PC-3 (cell line): ENCODE measurements at regions not wholly inside any gene's neighbourhood (a gene's known extent, or its start where the extent isn't known, plus 50 kb on each side); places are given as distances from the start of the nearest gene placed in this dataset.
A peak's percentile ranks its signal among the peaks of the same experiment; 100 is the strongest.

Experiments used
- ATAC-seq: fragments of 200-7000 bp; cut with Tn5 transposase; 2 replicates; pipeline ENCODE4 v1.9.1; 2020; ENCODE audit warnings: mild to moderate bottlenecking, moderate library complexity
- BruUV-seq: library from RNA; stranded (reverse); fragments of 400-500 nt; replicated peaks from 2 replicates; lab custom pipeline; 2021; lab: Mats Ljungman, UMichigan
- CTCF ChIA-PET: fragments of 300-600 bp; sonication (Branson Sonifier 250); formaldehyde crosslinking; loops from one replicate; lab custom pipeline; 2022; ENCODE audit warnings: antibody characterized with exemption; lab: Charles Lee
- POLR2A ChIA-PET: fragments of 300-600 bp; sonication (Branson Sonifier 250); formaldehyde crosslinking; loops from one replicate; lab custom pipeline; 2022; ENCODE audit warnings: antibody characterized with exemption; ENCODE audit not compliant: unreplicated experiment; lab: Charles Lee
- DNase-seq: peaks from one replicate; pipeline ENCODE4 v3.0.0-alpha.2; 2015
- H2AFZ ChIP-seq: fragments of 300-600 bp; sonication (generic); 2 replicates; pipeline ENCODE4 v1.6.0; 2016; ENCODE audit warnings: antibody characterized with exemption, low read length
- H3F3A ChIP-seq: fragments of 300-600 bp; sonication (generic); one replicate; pipeline ENCODE4 v1.6.0; 2017; ENCODE audit warnings: antibody characterized with exemption, low read length, control low read depth, mild to moderate bottlenecking; ENCODE audit not compliant: unreplicated experiment
- H3K27ac ChIP-seq: fragments of 300-600 bp; sonication (generic); 2 replicates; pipeline ENCODE4 v1.5.1; 2016; ENCODE audit warnings: mild to moderate bottlenecking, low read length
- H3K27me3 ChIP-seq: fragments of 300-600 bp; sonication (generic); 2 replicates; pipeline ENCODE4 v1.6.1; 2016; ENCODE audit warnings: low read length, mixed read lengths
- H3K36me3 ChIP-seq: fragments of 300-600 bp; sonication (generic); 2 replicates; pipeline ENCODE4 v1.6.1; 2016; ENCODE audit warnings: low read depth, mixed run types, low read length, mixed read lengths
- H3K4me1 ChIP-seq: fragments of 300-600 bp; sonication (generic); 2 replicates; pipeline ENCODE4 v1.5.1; 2016; ENCODE audit warnings: low read length; ENCODE audit not compliant: insufficient read depth
- H3K4me2 ChIP-seq: fragments of 300-600 bp; sonication (generic); 2 replicates; pipeline ENCODE4 v1.6.0; 2016; ENCODE audit warnings: low read length
- H3K4me3 ChIP-seq: fragments of 300-600 bp; sonication (generic); 2 replicates; pipeline ENCODE4 v1.5.1; 2016; ENCODE audit warnings: mild to moderate bottlenecking, low read length, mixed read lengths
- H3K79me2 ChIP-seq: fragments of 300-600 bp; sonication (generic); 2 replicates; pipeline ENCODE4 v1.6.1; 2017; ENCODE audit warnings: low read length, mixed read lengths
- H3K9ac ChIP-seq: fragments of 300-600 bp; sonication (generic); 2 replicates; pipeline ENCODE4 v1.6.0; 2016; ENCODE audit warnings: mild to moderate bottlenecking, low read length
- H3K9me2 ChIP-seq: fragments of 300-600 bp; sonication (generic); replicated peaks from 2 replicates; pipeline ENCODE4 v1.6.1; 2016; ENCODE audit warnings: mixed run types, low read length, mixed read lengths
- H3K9me3 ChIP-seq: fragments of 300-600 bp; sonication (generic); 2 replicates; pipeline ENCODE4 v1.6.1; 2016; ENCODE audit warnings: low read length, mixed read lengths
- H4K20me1 ChIP-seq: fragments of 300-600 bp; sonication (generic); 2 replicates; pipeline ENCODE4 v1.6.1; 2016; ENCODE audit warnings: low read length, mixed read lengths
- EZH2 ChIP-seq: fragments of 300-600 bp; sonication (generic); IDR thresholded peaks from one replicate; pipeline ENCODE4 v1.6.1; 2017; ENCODE audit warnings: antibody characterized with exemption, mild to moderate bottlenecking, low read length; ENCODE audit not compliant: unreplicated experiment
- EZH2phosphoT487 ChIP-seq: fragments of 300-600 bp; sonication (generic); IDR thresholded peaks from 2 replicates; pipeline ENCODE4 v1.6.1; 2018; ENCODE audit warnings: mild to moderate bottlenecking, antibody characterized with exemption, low read length, borderline replicate concordance
- intact Hi-C: fragments of 100-400 bp; cut with micrococcal nuclease; formaldehyde crosslinking; loops from 2 replicates; pipeline ENCODE4 v1.9.0; 2023
- TF ChIP-seq, protein P1 (sequence below): fragments of 300-600 bp; sonication (generic); conservative IDR thresholded peaks from 2 replicates; pipeline ENCODE4 v1.5.1; 2017; ENCODE audit warnings: antibody characterized with exemption, low read depth, mild to moderate bottlenecking, low read length

- no peaks in the 10 kb centered on the region for H3K27me3 ChIP-seq
- DNase-seq = no peak
- BruUV-seq = no TSS peak
- no peak for ATAC-seq
- no peak overlapping the region for H2AFZ ChIP-seq
- no peaks in the 10 kb centered on the region for H3K9me2 ChIP-seq
- no peak overlapping the region for H3K4me3 ChIP-seq
- H3K4me1 ChIP-seq = no peaks in the 10 kb centered on the region
- H3K4me2 ChIP-seq = no peak overlapping the region
- H4K20me1 ChIP-seq = no peaks in the 10 kb centered on the region
- H3K79me2 ChIP-seq = no peaks in the 10 kb centered on the region
- TF ChIP-seq EZH2phosphoT487 (no peak), EZH2 (no peak)
- TF ChIP-seq, protein P1, sequence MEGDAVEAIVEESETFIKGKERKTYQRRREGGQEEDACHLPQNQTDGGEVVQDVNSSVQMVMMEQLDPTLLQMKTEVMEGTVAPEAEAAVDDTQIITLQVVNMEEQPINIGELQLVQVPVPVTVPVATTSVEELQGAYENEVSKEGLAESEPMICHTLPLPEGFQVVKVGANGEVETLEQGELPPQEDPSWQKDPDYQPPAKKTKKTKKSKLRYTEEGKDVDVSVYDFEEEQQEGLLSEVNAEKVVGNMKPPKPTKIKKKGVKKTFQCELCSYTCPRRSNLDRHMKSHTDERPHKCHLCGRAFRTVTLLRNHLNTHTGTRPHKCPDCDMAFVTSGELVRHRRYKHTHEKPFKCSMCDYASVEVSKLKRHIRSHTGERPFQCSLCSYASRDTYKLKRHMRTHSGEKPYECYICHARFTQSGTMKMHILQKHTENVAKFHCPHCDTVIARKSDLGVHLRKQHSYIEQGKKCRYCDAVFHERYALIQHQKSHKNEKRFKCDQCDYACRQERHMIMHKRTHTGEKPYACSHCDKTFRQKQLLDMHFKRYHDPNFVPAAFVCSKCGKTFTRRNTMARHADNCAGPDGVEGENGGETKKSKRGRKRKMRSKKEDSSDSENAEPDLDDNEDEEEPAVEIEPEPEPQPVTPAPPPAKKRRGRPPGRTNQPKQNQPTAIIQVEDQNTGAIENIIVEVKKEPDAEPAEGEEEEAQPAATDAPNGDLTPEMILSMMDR = no peak
- no peak overlapping the region for H3K27ac ChIP-seq
- H3K9ac ChIP-seq = no peak overlapping the region
- intact Hi-C loops = no loop called here
- H3K9me3 ChIP-seq = no peaks in the 10 kb centered on the region
- POLR2A ChIA-PET = no interaction called here
- no peaks in the 10 kb centered on the region for H3K36me3 ChIP-seq
- H3F3A ChIP-seq = no peaks in the 10 kb centered on the region
- CTCF ChIA-PET = no interaction called here
Observed at GRCh38 chr10:10821926-10822325, 195.7 kb upstream of the CELF2 start.

DNA sequence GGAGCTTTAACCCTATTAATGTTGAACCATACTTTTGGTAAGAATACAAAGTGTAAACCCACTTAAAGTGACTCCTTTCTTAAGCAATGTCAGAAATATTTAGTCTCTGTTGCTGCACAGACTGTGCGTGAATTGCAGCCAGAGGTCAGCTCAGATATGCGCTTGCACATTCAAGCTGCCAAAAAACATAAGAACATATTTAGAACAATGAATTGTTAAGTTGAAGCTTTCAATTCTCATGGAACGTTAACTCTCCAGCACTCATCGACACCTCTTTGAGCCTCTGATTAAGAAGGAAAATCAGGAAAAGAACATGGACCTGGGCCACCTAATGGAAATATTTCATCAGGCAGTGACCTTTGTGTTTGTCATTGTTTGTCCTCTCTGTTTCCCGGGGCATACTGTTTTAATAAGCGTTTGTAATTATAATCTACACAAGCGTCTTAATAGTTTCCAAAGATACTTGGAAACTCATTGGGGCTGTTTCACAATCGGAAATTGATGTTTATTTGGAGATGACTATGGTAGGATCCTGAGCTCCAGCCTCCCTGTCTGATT, 193.0 kb upstream of the CELF2 start:
- TF ChIP-seq, protein P1 = no peak
- TF ChIP-seq EZH2 = no peak
- TF ChIP-seq EZH2phosphoT487 = no peak
- H2AFZ ChIP-seq = no peak overlapping the region
- H4K20me1 ChIP-seq = no peaks in the 10 kb centered on the region
- H3K79me2 ChIP-seq = no peaks in the 10 kb centered on the region
- no peaks in the 10 kb centered on the region for H3F3A ChIP-seq
- ChIA-PET POLR2A (no interaction called here), CTCF (no interaction called here)
- H3K9ac ChIP-seq = no peak overlapping the region
- H3K4me2 ChIP-seq = no peak overlapping the region
- intact Hi-C loops = no loop called here
- H3K9me2 ChIP-seq = no peaks in the 10 kb centered on the region
- no peak overlapping the region for H3K27ac ChIP-seq
- H3K4me3 ChIP-seq = no peak overlapping the region
- no peaks in the 10 kb centered on the region for H3K4me1 ChIP-seq
- H3K9me3 ChIP-seq = no peaks in the 10 kb centered on the region
- H3K36me3 ChIP-seq = no peaks in the 10 kb centered on the region
- no peaks in the 10 kb centered on the region for H3K27me3 ChIP-seq
- BruUV-seq = no TSS peak
- ATAC-seq (no peak), DNase-seq (no peak)

DNA sequence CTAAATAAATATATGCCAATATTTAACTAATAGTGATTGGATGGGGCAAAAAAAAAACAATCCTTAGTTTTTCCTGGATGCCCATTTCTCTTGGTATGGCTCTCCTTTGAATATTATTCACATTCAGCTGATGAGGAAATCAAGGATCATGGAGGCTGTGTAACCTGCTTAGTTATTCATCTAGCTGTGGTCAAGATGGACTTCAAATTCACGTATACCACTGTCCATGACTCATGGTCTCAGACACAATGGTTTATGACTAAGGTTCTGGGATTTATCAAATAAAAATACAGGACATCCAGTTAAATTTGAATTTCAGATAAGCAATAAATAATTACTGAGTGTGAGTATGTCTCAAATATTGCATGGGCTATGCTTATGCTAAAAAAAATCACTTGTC, 191.5 kb upstream of the CELF2 start:
- Histone ChIP-seq H3K9ac (no peak overlapping the region), H3K27me3 (no peaks in the 10 kb centered on the region), H3K9me2 (no peaks in the 10 kb centered on the region), H3K79me2 (no peaks in the 10 kb centered on the region), H3K36me3 (no peaks in the 10 kb centered on the region), H3K9me3 (no peaks in the 10 kb centered on the region), H3K4me3 (no peak overlapping the region), H3K4me2 (no peak overlapping the region), H4K20me1 (no peaks in the 10 kb centered on the region), H2AFZ (no peak overlapping the region), H3K4me1 (no peaks in the 10 kb centered on the region), H3F3A (no peaks in the 10 kb centered on the region), H3K27ac (no peak overlapping the region)
- intact Hi-C loops = no loop called here
- BruUV-seq = no TSS peak
- ATAC-seq (no peak), DNase-seq (peak; percentile 23)
- ChIA-PET CTCF (no interaction called here), POLR2A (interaction anchor here (0.7 kb wide), 1 partner anchor 89 kb away, joined by 5 read pairs; no protein-coding TSS in a partner anchor)
- TF ChIP-seq, protein P1 = no peak
- TF ChIP-seq EZH2 = no peak
